Superior temporal gyrus (tissue), 1 donor: ENCODE measurements at regions not wholly inside any gene's neighbourhood (a gene's known extent, or its start where the extent isn't known, plus 50 kb on each side); places are given as distances from the start of the nearest gene placed in this dataset.
"Not testable (repeated sequence)": the region's sequence is repeated elsewhere in the genome, so short reads cannot be mapped to it uniquely, and the experiment has no call there.

Source experiments
- DNase-seq: peaks from one replicate; pipeline ENCODE4 v3.0.0-alpha.2; 2016; ENCODE audit errors: extremely low spot score

DNA sequence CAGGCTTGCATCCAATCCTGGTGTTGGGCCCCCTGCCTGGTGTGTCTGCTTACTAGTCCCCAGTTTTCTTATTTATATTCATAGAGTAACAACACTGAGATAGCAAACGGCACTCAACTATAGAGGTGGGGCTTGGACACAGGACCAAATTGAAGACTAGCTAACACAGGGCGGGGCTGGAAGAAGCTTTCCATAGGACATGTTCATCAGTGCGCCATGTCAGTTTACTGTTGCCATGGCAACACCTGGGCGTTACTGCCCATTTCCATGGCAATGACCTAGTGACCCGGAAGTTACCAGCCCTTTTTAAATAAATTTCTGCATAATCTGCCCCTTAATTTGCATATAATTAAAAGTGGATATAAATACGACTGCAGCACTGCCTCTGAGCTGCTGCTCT lies 275.5 kb upstream of the TMEM132C start:
- no peak for DNase-seq

DNA sequence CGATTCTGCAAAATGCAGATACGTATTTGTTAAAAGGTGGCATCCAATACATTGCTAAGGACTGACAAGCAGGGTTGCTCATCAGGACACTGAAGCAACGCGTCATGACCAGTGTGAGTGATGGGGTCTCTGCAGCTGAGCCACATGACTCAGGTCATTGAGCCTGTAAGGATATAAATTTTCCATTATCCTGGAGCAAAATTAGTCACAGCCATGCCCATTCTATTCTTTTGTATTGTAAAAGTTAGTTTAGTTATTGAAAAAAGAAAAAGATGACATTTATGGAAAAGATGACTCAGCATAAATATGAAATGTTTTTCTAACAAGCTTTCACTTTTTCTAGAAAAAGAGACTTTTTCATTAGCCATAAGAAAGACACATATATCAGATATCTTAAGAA lies 268.0 kb upstream of the TMEM132C start:
- DNase-seq, result no peak

DNA sequence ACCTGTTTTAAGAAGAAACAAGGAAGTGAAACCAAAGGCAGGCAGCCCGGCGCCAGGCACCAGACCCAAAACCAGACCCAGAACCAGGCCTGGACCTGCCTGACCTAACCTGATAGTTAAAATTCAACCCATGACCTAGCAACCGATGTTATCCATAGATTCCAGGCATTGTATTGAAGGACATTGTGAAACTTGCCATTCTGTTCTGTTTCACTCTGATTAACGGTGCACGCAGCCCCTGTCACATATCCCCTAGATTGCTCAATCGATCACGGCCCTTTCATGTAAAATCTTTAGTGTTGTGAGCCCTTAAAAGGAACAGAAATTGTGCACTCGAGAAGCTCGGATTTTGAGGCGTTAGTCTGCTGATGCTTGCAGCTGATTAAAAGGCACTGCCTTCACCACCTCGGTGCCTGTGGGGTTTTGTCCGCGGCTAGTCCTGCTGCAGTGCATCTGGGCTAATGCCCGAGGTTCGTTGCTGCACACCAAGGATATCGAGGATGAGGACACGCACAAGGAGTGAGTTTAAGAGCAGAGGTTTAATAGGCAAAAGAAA lies 262.5 kb upstream of the TMEM132C start:
- DNase-seq, result no peak

DNA sequence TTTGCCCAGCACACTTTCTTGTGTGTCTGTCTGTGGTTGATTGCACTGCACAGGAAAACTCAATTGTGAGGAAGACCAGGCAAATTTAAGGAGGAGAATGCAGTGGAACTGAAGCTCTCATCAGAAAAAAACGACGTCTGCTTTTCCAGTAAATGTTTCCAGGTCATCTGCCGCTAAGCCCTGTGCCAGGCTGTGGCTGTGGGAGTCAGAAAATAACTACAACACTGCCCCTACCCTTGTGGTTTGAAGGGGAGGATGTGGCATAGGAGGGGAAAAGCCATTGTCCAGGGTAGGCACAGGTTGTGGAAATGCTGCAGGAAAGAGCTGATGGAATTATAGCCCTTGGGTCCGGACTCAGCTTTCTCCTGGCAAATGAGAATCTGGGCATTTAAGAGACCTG lies 259.7 kb upstream of the TMEM132C start:
- DNase-seq, result no peak

DNA sequence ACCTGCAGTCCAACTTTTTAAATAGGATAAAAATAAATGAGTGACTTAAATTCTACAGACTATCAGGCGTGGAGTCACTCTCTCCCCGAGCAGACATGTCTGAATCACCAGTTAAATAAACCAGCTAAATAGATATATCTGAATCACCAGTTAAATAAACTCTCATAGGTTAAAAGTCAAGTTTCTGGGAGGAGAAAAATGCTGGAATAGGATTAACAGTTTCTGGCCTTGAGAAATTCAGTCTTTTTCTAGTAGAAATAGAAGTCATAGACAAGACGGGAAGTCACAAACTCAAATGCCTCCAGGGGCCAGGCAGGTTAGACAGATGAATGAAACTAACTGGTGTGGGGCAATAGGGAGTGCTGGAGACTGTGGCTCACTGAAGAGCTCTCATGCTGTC lies 258.6 kb upstream of the TMEM132C start:
- DNase-seq, result no peak

DNA sequence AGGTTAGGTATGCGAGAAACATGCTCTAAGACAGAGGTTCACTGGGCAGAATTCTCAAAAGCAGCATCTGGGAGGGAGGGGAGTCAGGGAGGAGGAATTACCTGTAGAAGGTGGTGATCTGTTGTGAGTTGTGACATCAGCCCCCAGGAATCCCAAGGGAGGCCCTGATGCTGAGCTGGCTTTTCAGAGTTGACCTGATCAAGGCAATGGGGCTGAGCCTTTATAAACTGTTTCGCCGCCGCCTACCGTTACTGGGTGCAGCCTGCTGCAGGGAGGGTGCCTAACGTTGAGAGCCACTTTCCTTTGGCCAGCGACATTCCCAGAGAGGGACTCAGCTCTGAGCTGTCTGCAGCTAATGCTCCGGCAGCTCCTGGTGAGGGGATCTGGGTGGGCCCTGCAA lies 257.9 kb upstream of the TMEM132C start:
- DNase-seq, result no peak

DNA sequence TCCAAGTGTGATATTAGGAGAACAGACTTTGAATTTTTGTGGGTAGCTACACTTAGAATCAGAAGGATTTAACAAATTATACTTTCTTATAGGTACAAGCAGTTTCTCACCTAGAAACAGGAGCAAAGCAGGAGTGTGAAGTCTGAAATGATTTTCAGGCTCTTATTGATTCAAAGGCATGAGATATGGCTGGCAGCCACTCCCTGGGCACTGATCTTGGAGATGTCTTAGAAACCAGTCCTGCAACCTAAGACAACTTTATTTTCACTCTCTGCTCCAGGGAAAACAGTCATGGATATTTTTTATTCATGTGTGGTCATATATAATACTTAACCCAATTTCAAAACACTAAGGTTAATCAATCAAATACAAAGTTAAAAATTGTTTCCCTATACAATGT lies 254.9 kb upstream of the TMEM132C start:
- DNase-seq, result no peak

DNA sequence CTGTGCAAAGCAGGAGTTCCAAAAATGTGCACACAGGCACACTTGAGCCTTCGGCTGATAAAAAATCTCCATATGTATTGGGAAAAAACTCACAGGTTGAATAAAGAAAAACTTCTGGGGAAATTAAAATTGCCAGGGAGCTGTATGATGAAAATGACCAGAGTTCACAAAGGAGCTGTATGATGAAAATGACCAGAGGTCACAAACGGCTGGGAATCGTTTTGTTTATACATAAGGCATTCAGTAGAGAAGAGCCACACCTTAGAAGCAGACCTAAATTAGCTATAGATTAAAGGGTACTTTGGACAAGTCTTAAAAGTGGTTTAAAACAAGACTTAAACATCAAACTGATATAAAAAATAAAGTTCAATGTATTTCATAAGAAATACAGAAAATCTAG lies 251.7 kb upstream of the TMEM132C start:
- DNase-seq, result no peak

DNA sequence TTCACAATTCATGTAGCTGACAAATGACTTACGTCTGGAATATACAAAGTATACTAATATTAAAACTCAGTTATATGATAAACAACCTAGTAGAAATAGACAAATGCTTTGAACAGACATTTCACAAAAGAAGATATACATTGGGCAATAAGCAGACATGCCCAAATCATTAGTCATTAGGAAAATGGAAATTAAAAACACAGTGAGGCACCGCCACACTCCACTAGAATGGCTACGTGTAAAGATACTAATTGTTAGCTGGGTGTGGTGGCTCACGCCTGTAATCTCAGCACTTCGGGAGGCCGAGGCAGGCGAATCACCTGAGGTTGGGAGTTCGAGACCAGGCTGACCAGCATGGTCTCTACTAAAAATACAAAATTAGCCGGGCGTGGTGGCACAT lies 248.9 kb upstream of the TMEM132C start:
- DNase-seq, result no peak

DNA sequence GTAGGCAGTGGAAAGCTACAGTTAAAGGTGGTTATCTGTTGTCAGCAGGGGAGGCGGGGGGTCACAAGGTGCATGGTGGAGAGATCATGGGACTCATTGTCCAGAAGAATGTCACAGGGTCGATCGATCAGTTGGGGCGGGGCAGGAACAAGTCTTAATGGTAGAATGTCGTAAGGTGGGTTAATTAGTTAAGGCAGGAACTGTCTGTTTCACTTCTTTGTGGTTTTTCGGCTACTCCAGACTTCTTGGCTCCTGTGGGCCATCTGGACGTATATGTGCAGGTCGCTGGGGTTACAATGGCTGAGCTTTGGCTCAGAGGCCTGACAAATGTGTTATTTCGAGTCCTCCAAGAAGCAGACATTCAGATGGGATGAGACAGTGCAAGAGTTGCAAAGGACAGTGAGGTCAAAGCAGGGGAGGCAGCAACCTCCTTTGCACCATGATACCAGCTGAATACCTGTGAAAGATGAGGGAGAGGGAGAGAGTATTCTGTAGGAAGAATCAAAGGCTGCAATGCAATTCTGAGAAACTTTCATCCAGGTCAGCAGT lies 246.9 kb upstream of the TMEM132C start:
- DNase-seq, result no peak

DNA sequence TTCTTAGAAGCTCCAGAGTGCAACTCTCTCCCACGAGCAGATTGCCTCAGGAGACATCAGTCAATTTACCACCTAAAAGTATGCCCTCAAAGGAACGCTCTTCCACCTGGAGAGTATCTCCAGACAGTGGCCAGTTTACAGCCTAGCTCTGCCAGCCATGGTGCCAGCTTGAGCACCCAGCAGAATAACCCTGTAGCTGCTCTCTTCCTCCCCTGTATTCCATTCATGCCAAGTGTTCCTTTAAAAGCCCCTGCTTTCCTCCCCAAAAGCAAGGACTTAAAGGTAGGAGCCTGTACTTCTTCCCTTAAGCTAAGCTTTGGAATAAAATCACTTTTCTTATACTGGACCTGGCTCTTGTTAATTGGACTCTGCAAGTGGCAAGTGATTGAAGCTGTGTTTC lies 245.4 kb upstream of the TMEM132C start:
- DNase-seq, result no peak

DNA sequence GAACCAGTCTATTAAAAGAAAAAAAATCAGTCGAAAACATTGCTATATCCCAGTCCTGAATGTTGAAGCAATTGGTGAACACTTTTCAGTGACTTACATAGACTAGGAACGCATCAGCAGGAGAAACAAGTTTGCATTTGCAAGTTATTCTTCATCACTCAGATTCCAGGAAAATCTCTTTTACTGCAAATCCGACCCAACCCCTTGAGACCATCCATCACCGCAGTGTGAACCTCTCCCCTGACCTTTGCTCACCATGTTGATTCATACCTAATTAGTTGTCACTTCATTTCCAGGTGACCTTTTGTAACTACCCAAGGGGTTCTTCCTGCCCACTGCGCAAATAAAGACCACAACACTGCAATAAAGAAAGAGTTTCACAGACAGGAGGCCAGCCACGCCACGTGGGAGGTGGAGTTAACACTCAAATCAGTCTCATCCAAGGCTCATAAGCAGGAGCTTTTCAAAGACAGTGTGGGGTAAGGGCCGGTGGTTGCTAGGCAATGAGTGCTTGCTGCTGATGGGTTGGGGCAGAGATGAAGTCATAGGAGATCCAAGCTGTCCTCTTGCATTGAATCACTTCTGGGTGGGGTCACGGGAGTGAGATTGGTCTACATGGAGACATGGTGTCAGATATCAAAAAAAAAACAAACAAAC lies 241.3 kb upstream of the TMEM132C start:
- DNase-seq, result no peak

DNA sequence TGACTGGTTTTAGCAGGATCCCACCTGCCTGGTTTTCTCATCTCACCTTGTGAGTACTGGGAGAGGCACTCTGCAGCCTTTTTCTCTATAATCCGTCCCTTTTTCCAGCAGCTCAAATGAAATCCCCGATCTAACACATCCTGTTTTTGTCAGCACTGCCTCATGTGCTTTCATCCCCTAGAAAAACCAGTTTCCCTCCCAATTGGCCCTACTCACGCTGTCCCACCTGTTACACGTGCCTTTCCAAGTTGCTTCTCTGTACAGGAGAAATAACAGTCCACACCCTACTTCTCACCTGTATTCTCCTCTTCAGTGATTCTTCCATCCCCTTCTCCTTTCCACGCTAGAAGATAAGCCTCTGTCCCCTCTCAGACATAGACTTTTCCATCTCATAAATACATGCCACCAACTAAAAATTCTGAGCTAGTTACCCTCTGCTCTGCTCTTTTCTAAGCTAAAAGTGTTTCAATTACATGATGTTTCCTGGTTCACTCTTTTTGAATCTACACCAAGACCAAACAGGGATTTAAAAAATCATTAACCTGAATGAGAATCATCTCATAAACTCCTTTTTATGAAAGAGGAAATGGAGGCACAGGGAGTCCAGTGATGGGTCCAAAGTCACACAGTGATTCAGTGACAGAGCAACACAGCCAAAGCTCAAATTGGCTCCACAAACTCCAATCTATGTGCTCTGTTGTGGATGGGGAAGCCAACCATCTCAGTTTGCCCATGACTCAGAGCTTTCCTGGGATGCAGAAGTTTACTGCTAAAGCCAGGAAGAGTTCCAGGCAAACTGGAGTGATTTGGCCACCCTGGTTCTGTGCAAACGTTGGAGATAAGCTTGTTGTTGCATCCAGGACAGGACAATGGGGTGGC lies 240.0 kb upstream of the TMEM132C start:
- no peak for DNase-seq

DNA sequence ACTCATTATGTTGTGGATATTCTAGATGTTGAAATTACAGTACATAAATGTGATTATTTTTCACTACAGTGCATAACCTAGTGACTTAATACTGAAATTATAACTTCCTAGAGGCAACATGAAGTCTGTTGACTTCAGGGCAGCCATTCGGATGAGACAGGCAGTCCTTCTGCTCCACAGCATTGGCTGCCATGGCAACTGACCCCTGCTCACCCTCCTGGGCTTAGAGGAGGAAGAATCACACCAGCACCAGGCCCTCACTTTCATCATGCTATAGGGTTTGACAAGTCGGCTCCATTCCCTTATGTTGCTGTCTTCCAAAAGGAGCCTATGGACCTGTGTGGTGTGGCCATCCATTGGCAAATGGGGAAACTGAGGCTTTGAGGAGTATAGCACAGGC lies 233.5 kb upstream of the TMEM132C start:
- no peak for DNase-seq

DNA sequence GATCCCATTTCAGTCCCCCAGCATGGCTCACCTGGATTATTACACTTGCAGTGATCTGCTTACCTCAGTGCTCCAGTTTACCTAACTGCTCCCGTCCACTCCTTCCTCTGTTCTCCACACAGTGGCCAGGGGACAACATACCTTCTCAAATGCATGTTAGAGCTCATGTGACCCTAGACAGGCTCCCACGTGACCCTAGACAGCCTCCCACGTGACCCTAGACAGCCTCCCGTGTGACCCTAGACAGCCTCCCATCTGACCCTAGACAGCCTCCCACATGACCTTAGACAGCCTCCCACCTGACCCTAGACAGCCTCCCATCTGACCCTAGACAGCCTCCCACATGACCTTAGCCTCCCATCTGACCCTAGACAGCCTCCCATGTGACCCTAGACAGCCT lies 226.0 kb upstream of the TMEM132C start:
- DNase-seq, result no peak

DNA sequence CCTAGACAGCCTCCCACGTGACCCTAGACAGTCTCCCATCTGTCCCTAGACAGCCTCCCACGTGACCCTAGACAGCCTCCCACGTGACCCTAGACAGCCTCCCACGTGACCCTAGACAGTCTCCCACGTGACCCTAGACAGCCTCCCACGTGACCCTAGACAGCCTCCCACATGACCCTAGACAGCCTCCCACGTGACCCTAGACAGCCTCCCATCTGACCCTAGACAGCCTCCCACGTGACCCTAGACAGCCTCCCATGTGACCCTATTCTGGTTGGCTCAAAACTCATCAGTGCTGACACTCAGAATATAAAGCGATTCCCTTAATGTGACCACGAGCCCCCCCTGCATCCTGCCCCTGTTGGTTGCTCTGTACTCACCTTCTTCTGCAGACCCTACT lies 224.7 kb upstream of the TMEM132C start:
- not testable (repeated sequence) for DNase-seq

DNA sequence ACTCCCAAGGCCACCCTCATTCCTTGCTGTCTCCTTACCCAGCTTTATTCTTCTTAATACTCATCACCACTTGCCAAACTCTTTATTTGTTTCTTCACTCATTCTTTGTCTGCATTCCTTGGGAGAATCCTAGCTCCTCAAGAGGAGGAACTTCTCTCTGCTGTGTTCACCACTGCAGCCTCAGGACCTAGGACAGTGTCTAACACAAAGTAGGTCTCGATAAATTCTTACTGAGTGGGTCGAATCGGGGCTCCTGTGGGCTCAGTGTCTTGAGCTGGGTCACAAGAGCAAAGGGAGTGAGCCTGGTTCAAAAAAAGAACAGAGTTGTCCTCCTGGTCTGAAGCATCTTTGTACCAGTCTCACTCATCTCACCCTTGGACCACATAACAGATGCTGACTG lies 224.1 kb upstream of the TMEM132C start:
- no peak for DNase-seq

DNA sequence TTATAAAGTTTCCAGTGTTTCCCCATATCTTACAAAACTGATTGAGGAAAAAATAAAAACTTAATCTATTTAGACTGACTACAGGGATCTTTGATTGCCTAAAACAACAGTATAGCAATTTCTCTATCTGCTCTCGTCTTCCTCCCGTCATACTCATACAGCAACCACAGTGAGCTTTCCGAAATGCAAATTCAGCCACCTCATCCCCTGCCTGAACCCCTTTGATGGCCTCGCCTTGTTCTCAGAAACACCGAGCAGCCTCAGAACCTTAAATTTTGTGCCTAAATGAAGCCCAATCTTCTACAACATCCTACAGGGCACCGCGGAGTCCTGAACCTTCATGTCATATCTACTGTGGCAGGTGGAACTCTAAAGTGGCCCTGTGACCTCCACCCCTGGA lies 223.7 kb upstream of the TMEM132C start:
- DNase-seq, result no peak

DNA sequence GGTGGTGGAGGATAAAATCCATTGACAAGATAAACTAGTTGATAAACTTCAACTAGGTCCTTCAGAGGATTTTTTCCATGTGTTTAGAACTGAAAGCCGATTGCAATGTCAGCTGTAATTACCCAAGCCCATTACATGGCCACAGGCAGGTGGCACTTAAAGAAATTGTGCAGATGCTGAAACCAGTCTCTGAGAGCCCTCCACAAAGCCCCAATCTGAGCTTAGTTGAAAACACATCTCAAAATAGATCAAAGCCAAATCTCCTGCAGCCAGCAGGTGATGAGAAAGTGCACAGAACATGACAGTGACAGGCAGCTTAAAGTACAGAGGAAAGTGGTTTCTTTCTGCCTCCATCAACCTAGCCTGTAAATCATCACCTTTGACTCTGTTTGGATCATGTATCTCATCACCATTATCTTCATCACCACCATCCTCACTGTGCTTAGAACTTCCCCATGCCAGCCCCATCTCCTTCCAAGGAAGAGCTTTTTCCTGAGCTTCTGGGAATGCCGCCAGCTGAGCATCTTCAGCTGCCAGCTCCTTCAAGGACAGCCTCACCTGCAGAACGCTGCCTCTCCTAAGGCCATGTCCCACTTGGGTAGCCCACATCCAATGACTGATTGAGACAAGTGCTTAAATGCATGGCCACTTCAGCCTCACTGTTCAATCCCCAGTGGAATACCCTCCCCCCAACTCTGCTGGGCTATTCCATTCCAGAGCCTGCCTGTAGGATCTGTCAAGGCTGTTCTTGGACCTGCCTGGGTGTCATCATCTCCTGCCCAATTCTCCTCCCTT lies 219.5 kb upstream of the TMEM132C start:
- DNase-seq, result no peak

DNA sequence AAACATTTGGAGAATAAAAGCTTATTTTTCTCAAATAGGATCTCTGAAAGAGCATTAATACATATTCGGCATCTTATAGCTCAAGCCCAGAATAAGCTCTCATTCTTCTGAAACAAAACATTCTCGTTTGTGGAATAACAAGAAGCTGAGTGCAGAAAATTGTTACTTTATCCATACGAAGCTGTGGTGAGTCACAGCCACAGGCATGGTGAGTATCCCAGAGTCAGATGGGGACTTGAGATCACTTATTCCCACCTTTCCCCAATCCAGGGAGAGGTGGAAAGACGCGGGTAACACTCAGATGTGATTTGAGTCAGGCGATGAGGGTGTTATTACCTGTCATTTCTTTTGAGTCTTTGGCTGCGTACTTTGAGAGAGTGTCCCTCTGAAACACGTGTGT lies 214.6 kb upstream of the TMEM132C start:
- peak; percentile 28 for DNase-seq

DNA sequence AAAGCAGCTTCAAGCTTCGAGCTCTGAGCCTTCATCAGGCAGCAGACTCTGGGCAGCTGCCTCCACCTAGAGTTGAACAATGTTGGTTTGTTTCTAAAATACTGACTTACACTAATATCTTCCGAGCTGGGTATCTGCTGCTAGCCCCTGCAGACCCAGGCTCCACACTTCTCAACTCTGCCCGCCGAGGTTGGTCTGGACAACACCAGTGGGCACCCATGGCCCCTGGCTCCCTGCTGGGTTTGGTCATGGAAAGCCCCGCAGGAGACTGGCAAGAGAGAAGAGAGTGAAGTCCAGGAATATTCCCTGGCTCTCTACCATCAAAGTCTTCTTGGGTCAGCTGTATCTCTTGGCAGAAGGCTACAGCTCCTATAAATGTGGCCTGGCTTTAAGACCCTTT lies 214.2 kb upstream of the TMEM132C start:
- no peak for DNase-seq

DNA sequence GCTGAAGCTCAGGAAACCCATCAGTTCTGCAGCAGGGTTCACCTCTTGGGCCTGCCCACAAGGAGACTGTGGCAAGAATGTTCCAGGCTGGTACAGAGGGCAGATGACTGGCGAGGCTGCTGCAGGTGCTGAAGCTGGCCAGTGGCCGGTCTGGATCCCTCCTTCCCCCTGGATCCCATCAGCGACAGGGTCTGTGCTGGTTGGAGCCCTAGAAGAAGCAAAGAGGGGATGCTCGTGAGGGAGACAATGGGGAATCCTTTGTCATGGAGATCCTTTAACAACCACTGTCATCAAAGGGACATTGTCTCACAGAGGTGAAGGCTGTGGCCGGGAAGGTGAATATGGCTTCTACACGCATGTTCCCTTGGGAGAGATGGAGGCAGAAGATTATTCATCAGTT lies 211.4 kb upstream of the TMEM132C start:
- no peak for DNase-seq
